Mucosa of stomach (tissue), 1 donor: ENCODE measurements at regions not wholly inside any gene's neighbourhood (a gene's known extent, or its start where the extent isn't known, plus 50 kb on each side); places are given as distances from the start of the nearest gene placed in this dataset.

Experiments
- H3K27me3 ChIP-seq: one replicate; pipeline ENCODE4 v1.7.0; 2013; ENCODE audit warnings: mild to moderate bottlenecking, low read length; ENCODE audit not compliant: control insufficient read depth, insufficient read depth
- H3K36me3 ChIP-seq: one replicate; pipeline ENCODE4 v1.7.0; 2013; ENCODE audit warnings: low read length; ENCODE audit not compliant: control insufficient read depth, insufficient read depth
- H3K4me1 ChIP-seq: one replicate; pipeline ENCODE4 v1.7.0; 2013; ENCODE audit warnings: mild to moderate bottlenecking, low read length; ENCODE audit not compliant: control insufficient read depth, insufficient read depth
- H3K4me3 ChIP-seq: one replicate; pipeline ENCODE4 v1.7.0; 2013; ENCODE audit warnings: low read length
- H3K9ac ChIP-seq: one replicate; pipeline ENCODE4 v1.7.0; 2013; ENCODE audit warnings: mild to moderate bottlenecking, low read length, moderate library complexity
- H3K9me3 ChIP-seq: one replicate; pipeline ENCODE4 v1.7.0; 2013; ENCODE audit warnings: mild to moderate bottlenecking, low read length, moderate library complexity; ENCODE audit not compliant: control insufficient read depth
- donor health status: Pancreatic carcinoma.

GRCh38 chr13:31056644-31057271 is 104.9 kb downstream of the HSPH1 start:
- Histone ChIP-seq H3K9me3 (no peaks in the 10 kb centered on the region), H3K27me3 (no peaks in the 10 kb centered on the region)

DNA sequence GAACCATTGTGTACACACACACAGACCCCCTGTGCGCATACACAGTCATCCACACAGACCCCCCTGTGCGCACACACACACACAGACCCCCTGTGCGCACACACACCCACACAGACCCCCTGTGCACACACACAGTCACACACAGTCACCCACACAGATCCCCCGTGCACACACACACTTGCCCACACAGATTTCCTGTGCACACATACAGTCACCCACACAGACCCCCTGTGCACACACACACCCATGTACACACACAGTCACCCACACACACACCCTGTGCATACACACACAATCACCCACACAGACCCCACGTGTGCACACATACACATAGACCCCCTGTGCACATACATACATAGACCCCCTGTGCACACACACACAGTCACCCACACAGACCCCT is 106.1 kb downstream of the HSPH1 start:
- Histone ChIP-seq H3K4me1 (no peaks in the 10 kb centered on the region), H3K36me3 (no peaks in the 10 kb centered on the region), H3K27me3 (no peaks in the 10 kb centered on the region), H3K4me3 (no peak overlapping the region), H3K9me3 (no peaks in the 10 kb centered on the region), H3K9ac (no peak overlapping the region)

More at GRCh38 chr13:31056644-31057271, 104.9 kb downstream of the HSPH1 start:
- no peaks in the 10 kb centered on the region for H3K36me3 ChIP-seq
- H3K4me3 ChIP-seq, result no peak overlapping the region
- H3K9ac ChIP-seq, result no peak overlapping the region
- H3K4me1 ChIP-seq, result no peaks in the 10 kb centered on the region

GRCh38 chr13:31054632-31055031 is 107.1 kb downstream of the HSPH1 start:
- Histone ChIP-seq H3K4me3 (no peak overlapping the region), H3K9ac (no peak overlapping the region), H3K9me3 (no peaks in the 10 kb centered on the region), H3K36me3 (no peaks in the 10 kb centered on the region), H3K27me3 (no peaks in the 10 kb centered on the region), H3K4me1 (no peaks in the 10 kb centered on the region)

DNA sequence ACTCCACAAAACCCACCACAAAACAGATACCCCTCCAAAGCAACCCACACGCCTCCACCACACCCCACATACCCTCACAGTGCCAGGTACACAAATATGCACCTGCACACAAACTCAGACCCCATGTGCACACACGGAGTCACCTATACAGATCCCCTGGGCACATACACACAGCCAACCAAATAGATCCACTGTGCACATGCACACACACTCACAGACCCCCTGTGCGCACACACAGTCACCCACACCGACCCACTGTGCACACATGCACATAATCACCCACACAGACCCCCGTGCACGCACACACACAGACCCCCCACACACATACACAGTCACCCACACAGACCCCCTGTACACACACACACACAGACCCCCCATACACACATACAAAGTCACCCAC is 107.8 kb downstream of the HSPH1 start:
- Histone ChIP-seq H3K9me3 (no peaks in the 10 kb centered on the region), H3K9ac (no peak overlapping the region), H3K4me1 (no peaks in the 10 kb centered on the region), H3K4me3 (no peak overlapping the region), H3K27me3 (no peaks in the 10 kb centered on the region), H3K36me3 (no peaks in the 10 kb centered on the region)

DNA sequence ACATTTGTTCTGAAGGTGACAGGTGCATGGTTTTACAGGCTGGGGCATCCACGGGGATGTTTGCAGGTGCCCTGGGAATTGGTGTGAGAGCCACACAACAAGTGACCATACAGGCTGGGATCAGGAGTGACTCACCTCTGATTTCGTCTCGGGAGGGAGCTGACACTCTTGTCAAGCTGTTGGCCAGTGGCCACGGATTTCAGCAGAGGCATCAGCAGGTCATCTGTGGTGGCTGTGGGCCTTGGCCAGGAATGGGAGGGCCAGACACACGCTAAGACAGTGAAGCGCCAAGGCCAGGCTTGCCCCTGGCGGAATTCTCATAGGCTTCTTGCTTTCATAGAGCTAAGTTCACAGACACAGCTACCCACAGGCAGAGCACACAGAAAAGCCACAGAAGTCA is 108.6 kb downstream of the HSPH1 start:
- Histone ChIP-seq H3K9me3 (no peaks in the 10 kb centered on the region), H3K27me3 (no peaks in the 10 kb centered on the region), H3K9ac (no peak overlapping the region), H3K4me1 (no peaks in the 10 kb centered on the region), H3K36me3 (no peaks in the 10 kb centered on the region), H3K4me3 (no peak overlapping the region)

- Histone ChIP-seq H3K9me3 (no peaks in the 10 kb centered on the region), H3K36me3 (no peaks in the 10 kb centered on the region), H3K4me1 (no peaks in the 10 kb centered on the region), H3K9ac (no peak overlapping the region), H3K27me3 (no peaks in the 10 kb centered on the region), H3K4me3 (no peak overlapping the region)
Observed at GRCh38 chr13:31052478-31052877, 109.2 kb downstream of the HSPH1 start.

DNA sequence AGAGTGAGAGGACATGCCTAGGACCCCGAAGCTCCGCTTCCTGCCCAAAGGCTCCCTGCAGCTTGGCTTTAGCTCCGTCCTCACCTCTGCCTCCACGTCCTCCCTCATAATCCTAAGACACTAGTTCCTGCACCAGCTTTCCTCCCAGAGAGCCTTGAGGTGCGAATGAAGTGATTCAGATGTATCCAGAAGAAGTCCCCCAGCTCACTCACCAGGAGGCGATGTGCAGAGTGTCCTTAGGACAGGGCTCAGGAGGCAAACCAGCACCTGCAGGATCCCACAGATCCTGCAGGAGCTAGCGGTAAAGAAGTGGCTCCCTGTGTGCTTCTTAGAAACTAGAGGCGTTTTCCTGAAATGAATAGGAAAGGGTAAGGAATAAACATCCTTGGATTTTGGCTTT is 109.7 kb downstream of the HSPH1 start:
- Histone ChIP-seq H3K4me1 (peaks cover 2% of the 10 kb centered on the region), H3K36me3 (no peaks in the 10 kb centered on the region), H3K9ac (no peak overlapping the region), H3K27me3 (no peaks in the 10 kb centered on the region), H3K4me3 (no peak overlapping the region), H3K9me3 (no peaks in the 10 kb centered on the region)

GRCh38 chr13:31050486-31051400 is 111.0 kb downstream of the HSPH1 start:
- Histone ChIP-seq H3K9ac (no peak overlapping the region), H3K27me3 (no peaks in the 10 kb centered on the region), H3K4me1 (peaks cover 13% of the 10 kb centered on the region), H3K36me3 (no peaks in the 10 kb centered on the region), H3K4me3 (no peak overlapping the region), H3K9me3 (no peaks in the 10 kb centered on the region)

DNA sequence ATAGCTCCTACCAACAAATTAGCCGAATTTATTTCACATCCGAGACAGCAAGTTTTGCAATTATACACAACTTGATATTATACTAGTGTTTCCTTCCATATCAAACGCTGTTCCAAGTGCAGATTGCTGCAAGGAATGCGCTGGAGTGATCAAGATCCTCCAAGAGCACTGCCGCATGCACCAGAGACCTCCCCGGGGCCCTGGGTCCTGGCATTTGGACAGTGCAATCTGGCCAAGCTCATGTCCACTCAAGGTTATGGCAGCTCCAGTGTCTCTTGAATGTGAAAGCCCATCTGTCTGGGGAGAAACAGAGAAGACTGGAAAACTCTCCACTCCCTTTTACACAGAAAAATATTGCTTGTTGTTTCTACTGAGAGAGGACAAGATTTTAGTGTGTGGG is 111.9 kb downstream of the HSPH1 start:
- H3K4me1 ChIP-seq, result peaks cover 22% of the 10 kb centered on the region
- no peak overlapping the region for H3K9ac ChIP-seq
- H3K36me3 ChIP-seq, result no peaks in the 10 kb centered on the region
- H3K27me3 ChIP-seq, result no peaks in the 10 kb centered on the region
- no peaks in the 10 kb centered on the region for H3K9me3 ChIP-seq
- H3K4me3 ChIP-seq, result no peak overlapping the region

- H3K9ac ChIP-seq, result no peak overlapping the region
- no peak overlapping the region for H3K4me3 ChIP-seq
- H3K36me3 ChIP-seq, result no peaks in the 10 kb centered on the region
- peaks cover 30% of the 10 kb centered on the region for H3K4me1 ChIP-seq
- H3K9me3 ChIP-seq, result no peaks in the 10 kb centered on the region
- H3K27me3 ChIP-seq, result no peaks in the 10 kb centered on the region
Observed at GRCh38 chr13:31049083-31049482, 112.6 kb downstream of the HSPH1 start.

- H3K9me3 ChIP-seq, result no peaks in the 10 kb centered on the region
Observed at GRCh38 chr13:31048521-31048920, 113.2 kb downstream of the HSPH1 start.

DNA sequence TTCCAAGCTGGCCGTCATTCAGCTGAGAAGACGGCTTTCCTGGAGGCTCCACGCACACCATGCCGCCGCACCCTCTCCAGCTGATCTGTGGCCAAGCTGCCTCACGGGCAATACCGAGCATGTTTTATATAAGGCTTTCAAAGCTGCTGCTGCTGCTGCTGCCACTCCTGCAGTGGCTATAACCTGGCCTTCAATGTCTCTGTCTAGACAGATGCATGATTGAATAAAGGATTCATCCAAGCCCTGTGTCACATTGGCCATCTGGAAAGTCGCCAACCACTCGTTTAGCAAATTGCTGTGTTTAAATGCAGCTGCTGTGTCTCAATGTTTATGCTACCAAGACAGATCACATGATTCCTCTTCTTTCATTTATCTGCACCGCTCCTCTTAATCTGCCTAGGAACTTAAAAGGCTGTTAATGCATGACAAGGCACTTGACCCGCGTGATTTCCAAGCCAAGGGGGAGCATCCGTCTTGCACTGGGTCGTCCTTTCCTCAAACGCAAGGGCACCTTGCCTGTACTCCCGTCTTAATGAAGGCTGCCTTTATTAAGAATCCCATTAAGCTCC is 114.3 kb downstream of the TEX26 start:
- H3K4me1 ChIP-seq, result peaks cover 36% of the 10 kb centered on the region
- H3K4me3 ChIP-seq, result no peak overlapping the region
- H3K36me3 ChIP-seq, result no peaks in the 10 kb centered on the region
- H3K27me3 ChIP-seq, result no peaks in the 10 kb centered on the region
- H3K9ac ChIP-seq, result no peak overlapping the region
- no peaks in the 10 kb centered on the region for H3K9me3 ChIP-seq

More at GRCh38 chr13:31048521-31048920, 113.2 kb downstream of the HSPH1 start:
- Histone ChIP-seq H3K4me3 (no peak overlapping the region), H3K36me3 (no peaks in the 10 kb centered on the region), H3K9ac (no peak overlapping the region), H3K4me1 (peaks cover 31% of the 10 kb centered on the region), H3K27me3 (no peaks in the 10 kb centered on the region)
